Hepatocyte (in vitro differentiated cells): ENCODE measurements at regions not wholly inside any gene's neighbourhood (a gene's known extent, or its start where the extent isn't known, plus 50 kb on each side); places are given as distances from the start of the nearest gene placed in this dataset.
"Not testable (repeated sequence)": the region's sequence is repeated elsewhere in the genome, so short reads cannot be mapped to it uniquely, and the experiment has no call there.

Experiments
- DNase-seq: peaks from one replicate; pipeline ENCODE4 v3.0.0-alpha.2; 2016; ENCODE audit warnings: low spot score
- H2AFZ ChIP-seq: fragments of 200-600 bp; sonication (generic); 2 replicates; pipeline ENCODE4 v1.6.0; 2016; ENCODE audit warnings: antibody characterized with exemption, mild to moderate bottlenecking
- H3K27ac ChIP-seq: fragments of 200-600 bp; sonication (generic); 2 replicates; pipeline ENCODE4 v1.5.1; 2016; ENCODE audit warnings: mild to moderate bottlenecking
- H3K27me3 ChIP-seq: fragments of 200-600 bp; sonication (generic); 2 replicates; pipeline ENCODE4 v1.6.1; 2016
- H3K36me3 ChIP-seq: fragments of 200-600 bp; sonication (generic); replicated peaks from 2 replicates; pipeline ENCODE4 v1.5.1; 2016; ENCODE audit warnings: low read depth; ENCODE audit not compliant: insufficient read depth
- H3K4me1 ChIP-seq: fragments of 200-600 bp; sonication (generic); 2 replicates; pipeline ENCODE4 v1.5.1; 2016; ENCODE audit warnings: mild to moderate bottlenecking, moderate library complexity; ENCODE audit not compliant: insufficient read depth
- H3K4me2 ChIP-seq: fragments of 200-600 bp; sonication (generic); 2 replicates; pipeline ENCODE4 v1.6.0; 2016
- H3K4me3 ChIP-seq: fragments of 200-600 bp; sonication (generic); 2 replicates; pipeline ENCODE4 v1.5.1; 2016; ENCODE audit warnings: mild to moderate bottlenecking
- H3K79me2 ChIP-seq: fragments of 200-600 bp; sonication (generic); 2 replicates; pipeline ENCODE4 v1.6.0; 2017; ENCODE audit warnings: mild to moderate bottlenecking
- H3K9me2 ChIP-seq: fragments of 200-600 bp; sonication (generic); replicated peaks from 2 replicates; pipeline ENCODE4 v1.6.0; 2017; ENCODE audit warnings: mild to moderate bottlenecking; ENCODE audit not compliant: insufficient read depth
- H3K9me3 ChIP-seq: fragments of 200-600 bp; sonication (generic); 2 replicates; pipeline ENCODE4 v1.5.1; 2016; ENCODE audit warnings: low read depth, mild to moderate bottlenecking
- H4K20me1 ChIP-seq: fragments of 200-600 bp; sonication (generic); 2 replicates; pipeline ENCODE4 v1.6.0; 2016; ENCODE audit warnings: mild to moderate bottlenecking; ENCODE audit not compliant: insufficient read depth, poor library complexity, severe bottlenecking
- EZH2 ChIP-seq: fragments of 200-600 bp; sonication (generic); IDR thresholded peaks from 2 replicates; pipeline ENCODE4 v1.6.1; 2016; ENCODE audit warnings: antibody characterized with exemption, mild to moderate bottlenecking, borderline replicate concordance
- EZH2phosphoT487 ChIP-seq: fragments of 200-600 bp; sonication (generic); IDR thresholded peaks from one replicate; pipeline ENCODE4 v1.6.1; 2018; ENCODE audit warnings: antibody characterized with exemption, mild to moderate bottlenecking, low read depth, moderate library complexity; ENCODE audit not compliant: unreplicated experiment, severe bottlenecking
- WGBS: methylation state at CpG from one replicate; pipeline ENCODE4 v1.1.6; 2016; ENCODE audit warnings: low lambda C conversion rate; ENCODE audit errors: missing lambda C conversion rate; 5-methylcytosine and 5-hydroxymethylcytosine counted together
- TF ChIP-seq, protein P1 (sequence below): fragments of 200-600 bp; sonication (generic); IDR thresholded peaks from 2 replicates; pipeline ENCODE4 v1.5.1; 2016; ENCODE audit warnings: antibody characterized with exemption, mild to moderate bottlenecking; ENCODE audit not compliant: poor library complexity

- Histone ChIP-seq H3K4me2 (no peak overlapping the region), H3K4me3 (no peak overlapping the region), H4K20me1 (no peaks in the 10 kb centered on the region), H3K36me3 (no peaks in the 10 kb centered on the region), H3K9me2 (no peaks in the 10 kb centered on the region), H3K27me3 (no peaks in the 10 kb centered on the region), H3K9me3 (no peaks in the 10 kb centered on the region), H2AFZ (no peak overlapping the region), H3K4me1 (no peaks in the 10 kb centered on the region), H3K27ac (no peak overlapping the region), H3K79me2 (no peaks in the 10 kb centered on the region)
- DNase-seq, result no peak
- WGBS, result 29% methylated on average over 1 of the region's 1 CpG
- TF ChIP-seq EZH2 (no peak), EZH2phosphoT487 (no peak)
- TF ChIP-seq, protein P1, sequence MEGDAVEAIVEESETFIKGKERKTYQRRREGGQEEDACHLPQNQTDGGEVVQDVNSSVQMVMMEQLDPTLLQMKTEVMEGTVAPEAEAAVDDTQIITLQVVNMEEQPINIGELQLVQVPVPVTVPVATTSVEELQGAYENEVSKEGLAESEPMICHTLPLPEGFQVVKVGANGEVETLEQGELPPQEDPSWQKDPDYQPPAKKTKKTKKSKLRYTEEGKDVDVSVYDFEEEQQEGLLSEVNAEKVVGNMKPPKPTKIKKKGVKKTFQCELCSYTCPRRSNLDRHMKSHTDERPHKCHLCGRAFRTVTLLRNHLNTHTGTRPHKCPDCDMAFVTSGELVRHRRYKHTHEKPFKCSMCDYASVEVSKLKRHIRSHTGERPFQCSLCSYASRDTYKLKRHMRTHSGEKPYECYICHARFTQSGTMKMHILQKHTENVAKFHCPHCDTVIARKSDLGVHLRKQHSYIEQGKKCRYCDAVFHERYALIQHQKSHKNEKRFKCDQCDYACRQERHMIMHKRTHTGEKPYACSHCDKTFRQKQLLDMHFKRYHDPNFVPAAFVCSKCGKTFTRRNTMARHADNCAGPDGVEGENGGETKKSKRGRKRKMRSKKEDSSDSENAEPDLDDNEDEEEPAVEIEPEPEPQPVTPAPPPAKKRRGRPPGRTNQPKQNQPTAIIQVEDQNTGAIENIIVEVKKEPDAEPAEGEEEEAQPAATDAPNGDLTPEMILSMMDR, result no peak
These were observed 166.1 kb upstream of the ETV3 start for GRCh38 chr1:157304271-157304670.

DNA sequence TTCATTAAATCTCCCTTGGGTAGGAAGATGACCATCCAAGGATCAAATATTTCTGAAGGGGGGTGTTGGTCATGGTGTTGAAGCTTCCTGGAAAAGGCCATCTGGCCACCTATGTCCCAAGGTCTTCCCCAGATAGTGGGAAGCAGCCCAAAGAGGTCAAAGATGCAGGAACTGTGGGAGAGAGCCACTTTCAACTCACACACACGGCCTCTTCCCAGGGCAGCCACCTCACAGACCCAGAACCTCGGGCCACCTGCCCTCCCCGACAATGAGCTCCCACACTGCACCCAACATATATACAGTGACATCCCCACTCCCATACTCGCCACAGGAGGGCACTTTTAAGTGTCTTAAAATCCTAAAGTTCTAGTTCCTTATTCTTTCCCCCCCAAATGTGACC, 164.5 kb upstream of the ETV3 start:
- no peaks in the 10 kb centered on the region for H4K20me1 ChIP-seq
- H3K4me1 ChIP-seq, result no peaks in the 10 kb centered on the region
- H3K9me3 ChIP-seq, result no peaks in the 10 kb centered on the region
- H3K27ac ChIP-seq, result no peak overlapping the region
- TF ChIP-seq, protein P1, result no peak
- TF ChIP-seq EZH2phosphoT487 (no peak), EZH2 (no peak)
- WGBS, result 96% methylated on average over 4 of the region's 4 CpGs
- no peak for DNase-seq
- H3K4me3 ChIP-seq, result no peak overlapping the region
- no peak overlapping the region for H3K4me2 ChIP-seq
- no peaks in the 10 kb centered on the region for H3K9me2 ChIP-seq
- no peak overlapping the region for H2AFZ ChIP-seq
- no peaks in the 10 kb centered on the region for H3K36me3 ChIP-seq
- H3K79me2 ChIP-seq, result no peaks in the 10 kb centered on the region
- H3K27me3 ChIP-seq, result no peaks in the 10 kb centered on the region

GRCh38 chr1:157302199-157302497, 164.0 kb upstream of the ETV3 start:
- no peaks in the 10 kb centered on the region for H3K79me2 ChIP-seq
- no peaks in the 10 kb centered on the region for H3K27me3 ChIP-seq
- no peak overlapping the region for H3K4me2 ChIP-seq
- no peaks in the 10 kb centered on the region for H3K36me3 ChIP-seq
- TF ChIP-seq, protein P1, result no peak
- TF ChIP-seq EZH2, result no peak
- TF ChIP-seq EZH2phosphoT487, result no peak
- no peak for DNase-seq
- H2AFZ ChIP-seq, result no peak overlapping the region
- no peaks in the 10 kb centered on the region for H3K4me1 ChIP-seq
- H3K9me3 ChIP-seq, result no peaks in the 10 kb centered on the region
- H4K20me1 ChIP-seq, result no peaks in the 10 kb centered on the region
- H3K4me3 ChIP-seq, result no peak overlapping the region
- no peak overlapping the region for H3K27ac ChIP-seq
- no peaks in the 10 kb centered on the region for H3K9me2 ChIP-seq
- 77% methylated on average over 3 of the region's 3 CpGs for WGBS

DNA sequence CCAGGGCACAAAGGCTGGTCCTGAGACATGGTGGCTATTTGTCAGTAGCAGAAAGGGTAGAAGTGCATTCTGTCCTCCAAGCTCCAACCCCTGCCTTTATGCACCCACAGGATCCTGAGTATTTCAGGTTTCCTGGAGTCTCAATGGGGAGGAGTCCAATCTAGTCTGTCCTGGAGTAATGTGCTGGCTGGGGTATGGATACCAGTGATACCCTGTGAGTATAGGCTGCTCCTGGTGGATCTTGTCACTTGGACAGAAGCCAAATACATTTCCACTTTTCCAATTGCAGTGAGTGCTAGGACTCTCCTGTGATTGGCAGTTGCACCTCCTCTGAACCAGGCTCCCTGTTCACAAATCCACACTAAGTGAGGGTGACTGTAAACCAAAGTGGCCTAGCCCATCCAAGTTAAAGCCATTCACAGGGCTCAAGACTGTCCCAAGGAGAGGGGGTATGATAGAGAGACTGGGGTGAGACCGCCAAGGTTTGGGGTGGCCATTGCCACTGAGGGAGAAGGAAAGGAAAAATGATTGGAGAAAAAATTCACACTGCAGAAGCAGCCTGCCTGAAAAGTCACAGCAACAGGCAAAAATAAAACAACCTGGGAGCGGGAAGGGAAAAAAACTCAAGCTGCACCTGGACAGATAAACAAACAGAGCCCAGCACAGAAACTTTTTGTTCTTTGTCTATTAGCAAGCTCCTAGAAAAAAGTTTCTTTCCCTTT, 163.4 kb upstream of the ETV3 start:
- DNase-seq, result no peak
- H3K27ac ChIP-seq, result no peak overlapping the region
- no peaks in the 10 kb centered on the region for H3K4me1 ChIP-seq
- H3K79me2 ChIP-seq, result no peaks in the 10 kb centered on the region
- WGBS, result 85% methylated on average over 2 of the region's 2 CpGs
- H3K4me2 ChIP-seq, result no peak overlapping the region
- TF ChIP-seq, protein P1, result no peak
- TF ChIP-seq EZH2 (no peak), EZH2phosphoT487 (no peak)
- H3K9me2 ChIP-seq, result no peaks in the 10 kb centered on the region
- no peak overlapping the region for H2AFZ ChIP-seq
- no peaks in the 10 kb centered on the region for H4K20me1 ChIP-seq
- no peaks in the 10 kb centered on the region for H3K36me3 ChIP-seq
- H3K4me3 ChIP-seq, result no peak overlapping the region
- no peaks in the 10 kb centered on the region for H3K27me3 ChIP-seq
- no peaks in the 10 kb centered on the region for H3K9me3 ChIP-seq

- H3K4me2 ChIP-seq, DNase-seq, H3K4me3 ChIP-seq, H2AFZ ChIP-seq, H3K36me3 ChIP-seq, H3K79me2 ChIP-seq, H4K20me1 ChIP-seq, H3K27me3 ChIP-seq, H3K4me1 ChIP-seq, H3K9me2 ChIP-seq, H3K9me3 ChIP-seq, H3K27ac ChIP-seq: not testable (repeated sequence)
- 94% methylated on average over 10 of the region's 10 CpGs for WGBS
These were observed 156.4 kb upstream of the ETV3 start for GRCh38 chr1:157294387-157295145.
